Right lobe of liver (tissue), 4 donors: ENCODE measurements at regions not wholly inside any gene's neighbourhood (a gene's known extent, or its start where the extent isn't known, plus 50 kb on each side); places are given as distances from the start of the nearest gene placed in this dataset.

ENCODE experiments used
- POLR2A ChIP-seq: fragments of 450-650 bp; IDR thresholded peaks from one replicate; pipeline ENCODE4 v1.6.1; 2017; ENCODE audit warnings: antibody characterized with exemption, mild to moderate bottlenecking
- TF ChIP-seq, protein P1 (sequence below), 4 donors: fragments of 200-600 bp in 3 of 4; fragments of 450-650 bp in 1 of 4; IDR thresholded peaks; one replicate each; pipeline versions ENCODE4 v1.5.1 to v1.8.0; 2016 to 2022; ENCODE audit warnings: antibody characterized with exemption in 4 of 4, mild to moderate bottlenecking in 2 of 4
- donor health status: DM: no; HTN: no; CAD: no.
- donor health status: DM: no; HTN: no; CAD: no.
- donor health status: DM: no; HTN: yes; CAD: no.

DNA sequence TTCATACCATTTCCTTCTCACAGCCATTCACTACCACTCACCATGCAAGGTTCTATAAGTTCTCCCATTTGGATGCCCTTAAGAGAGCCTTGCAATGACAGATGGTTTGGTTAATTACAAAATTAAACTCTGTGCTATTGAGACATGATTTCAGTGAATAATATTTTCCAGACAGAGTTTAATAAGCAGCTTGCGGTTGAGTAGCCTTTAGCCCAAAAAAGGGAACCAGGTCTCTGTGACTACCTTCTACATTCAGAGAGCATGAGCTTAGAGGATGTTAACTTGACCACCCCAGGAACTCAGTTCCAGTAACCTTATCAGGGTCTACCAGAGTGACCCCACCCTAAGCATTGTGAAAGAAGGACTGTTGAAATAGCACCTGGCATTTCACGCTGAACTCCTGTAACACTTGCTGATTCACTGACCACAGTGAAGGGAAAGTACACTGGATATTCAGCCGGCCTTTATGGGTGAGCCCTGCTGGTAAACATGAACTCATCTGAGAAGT, 1173.1 kb upstream of the ZEB2 start:
- TF ChIP-seq, protein P1, sequence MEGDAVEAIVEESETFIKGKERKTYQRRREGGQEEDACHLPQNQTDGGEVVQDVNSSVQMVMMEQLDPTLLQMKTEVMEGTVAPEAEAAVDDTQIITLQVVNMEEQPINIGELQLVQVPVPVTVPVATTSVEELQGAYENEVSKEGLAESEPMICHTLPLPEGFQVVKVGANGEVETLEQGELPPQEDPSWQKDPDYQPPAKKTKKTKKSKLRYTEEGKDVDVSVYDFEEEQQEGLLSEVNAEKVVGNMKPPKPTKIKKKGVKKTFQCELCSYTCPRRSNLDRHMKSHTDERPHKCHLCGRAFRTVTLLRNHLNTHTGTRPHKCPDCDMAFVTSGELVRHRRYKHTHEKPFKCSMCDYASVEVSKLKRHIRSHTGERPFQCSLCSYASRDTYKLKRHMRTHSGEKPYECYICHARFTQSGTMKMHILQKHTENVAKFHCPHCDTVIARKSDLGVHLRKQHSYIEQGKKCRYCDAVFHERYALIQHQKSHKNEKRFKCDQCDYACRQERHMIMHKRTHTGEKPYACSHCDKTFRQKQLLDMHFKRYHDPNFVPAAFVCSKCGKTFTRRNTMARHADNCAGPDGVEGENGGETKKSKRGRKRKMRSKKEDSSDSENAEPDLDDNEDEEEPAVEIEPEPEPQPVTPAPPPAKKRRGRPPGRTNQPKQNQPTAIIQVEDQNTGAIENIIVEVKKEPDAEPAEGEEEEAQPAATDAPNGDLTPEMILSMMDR (IDR thresholded peaks at IDR 0.05): no peak
- TF ChIP-seq POLR2A: no peak
